ENCODE measurements at regions not wholly inside any gene's neighbourhood (a gene's known extent, or its start where the extent isn't known, plus 50 kb on each side); places are given as distances from the start of the nearest gene placed in this dataset.

DNA sequence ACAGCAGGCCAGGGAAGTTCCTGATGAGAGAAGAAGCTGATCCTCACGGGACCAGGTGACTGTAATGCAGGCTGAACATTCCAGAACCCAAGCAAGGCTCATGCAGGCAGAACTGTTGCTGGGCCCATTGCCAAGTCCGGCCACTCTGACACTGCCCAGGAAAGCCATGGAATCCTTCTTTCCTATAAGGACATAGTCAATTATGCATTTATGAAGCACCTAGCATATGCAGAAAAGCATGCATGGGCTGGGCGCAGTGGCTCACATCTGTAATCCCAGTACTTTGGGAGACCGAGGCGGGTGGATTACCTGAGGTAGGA, 83.7 kb upstream of the SLC1A3 start:
- TF ChIP-seq CTCF (IDR thresholded peaks at IDR 0.05; ENCODE audit: low read depth, low read length) (no peak), POLR2A (IDR thresholded peaks at IDR 0.05; ENCODE audit: extremely low read depth, insufficient read length) (no peak), MYC (IDR thresholded peaks at IDR 0.05; ENCODE audit: low read depth, low read length) (no peak)
- TF ChIP-seq, protein P1, sequence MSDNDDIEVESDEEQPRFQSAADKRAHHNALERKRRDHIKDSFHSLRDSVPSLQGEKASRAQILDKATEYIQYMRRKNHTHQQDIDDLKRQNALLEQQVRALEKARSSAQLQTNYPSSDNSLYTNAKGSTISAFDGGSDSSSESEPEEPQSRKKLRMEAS (IDR thresholded peaks at IDR 0.05; ENCODE audit: low read depth, low read length): no peak
